ENCODE measurements at regions not wholly inside any gene's neighbourhood (a gene's known extent, or its start where the extent isn't known, plus 50 kb on each side); places are given as distances from the start of the nearest gene placed in this dataset.
"Not testable (repeated sequence)": the region's sequence is repeated elsewhere in the genome, so short reads cannot be mapped to it uniquely, and the experiment has no call there.

DNA sequence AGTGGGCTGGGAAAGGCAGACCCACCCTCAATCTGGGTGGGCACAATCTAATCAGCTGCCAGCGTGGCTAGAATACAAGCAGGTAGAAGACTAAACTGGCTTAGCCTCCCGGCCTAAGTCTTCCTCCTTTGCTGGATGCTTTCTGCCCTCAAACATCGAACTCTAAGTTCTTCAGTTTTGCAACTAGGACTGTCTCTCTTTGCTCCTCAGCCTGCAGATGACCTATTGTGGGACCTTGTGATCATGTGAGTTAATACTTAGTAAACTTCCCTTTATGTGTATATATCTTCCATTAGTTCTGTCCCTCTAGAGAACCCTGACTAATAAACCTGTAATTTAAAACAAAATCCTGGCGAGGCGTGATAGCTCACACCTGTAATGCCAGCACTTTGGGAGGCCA, 51.8 kb upstream of the SLC39A8 start:
- TF ChIP-seq ZNF565 (CRISPR knock-in tag; conservative IDR thresholded peaks at IDR 0.05; ENCODE audit: low read depth); OSR1 (CRISPR knock-in tag; IDR thresholded peaks at IDR 0.05); ESRRG (CRISPR knock-in tag; IDR thresholded peaks at IDR 0.05); ISL1 (CRISPR knock-in tag; IDR thresholded peaks at IDR 0.05); ZFP3 (CRISPR knock-in tag; IDR thresholded peaks at IDR 0.05); TOX (CRISPR knock-in tag; IDR thresholded peaks at IDR 0.05; ENCODE audit: borderline replicate concordance); ARNTL (CRISPR knock-in tag; IDR thresholded peaks at IDR 0.05; ENCODE audit: borderline replicate concordance, low read depth); TCF4 (CRISPR knock-in tag; IDR thresholded peaks at IDR 0.05; ENCODE audit: borderline replicate concordance); SNAI2 (CRISPR knock-in tag; IDR thresholded peaks at IDR 0.05); PPARA (CRISPR knock-in tag; IDR thresholded peaks at IDR 0.05; ENCODE audit: borderline replicate concordance): not testable (repeated sequence)
- TF ChIP-seq, protein P1, sequence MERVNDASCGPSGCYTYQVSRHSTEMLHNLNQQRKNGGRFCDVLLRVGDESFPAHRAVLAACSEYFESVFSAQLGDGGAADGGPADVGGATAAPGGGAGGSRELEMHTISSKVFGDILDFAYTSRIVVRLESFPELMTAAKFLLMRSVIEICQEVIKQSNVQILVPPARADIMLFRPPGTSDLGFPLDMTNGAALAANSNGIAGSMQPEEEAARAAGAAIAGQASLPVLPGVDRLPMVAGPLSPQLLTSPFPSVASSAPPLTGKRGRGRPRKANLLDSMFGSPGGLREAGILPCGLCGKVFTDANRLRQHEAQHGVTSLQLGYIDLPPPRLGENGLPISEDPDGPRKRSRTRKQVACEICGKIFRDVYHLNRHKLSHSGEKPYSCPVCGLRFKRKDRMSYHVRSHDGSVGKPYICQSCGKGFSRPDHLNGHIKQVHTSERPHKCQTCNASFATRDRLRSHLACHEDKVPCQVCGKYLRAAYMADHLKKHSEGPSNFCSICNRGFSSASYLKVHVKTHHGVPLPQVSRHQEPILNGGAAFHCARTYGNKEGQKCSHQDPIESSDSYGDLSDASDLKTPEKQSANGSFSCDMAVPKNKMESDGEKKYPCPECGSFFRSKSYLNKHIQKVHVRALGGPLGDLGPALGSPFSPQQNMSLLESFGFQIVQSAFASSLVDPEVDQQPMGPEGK (CRISPR knock-in tag; IDR thresholded peaks at IDR 0.05; ENCODE audit: borderline replicate concordance) = not testable (repeated sequence)

Measured in SK-N-SH treated with all-trans-retinoic acid at 6 μM for 48 hours (cell line).